Ishikawa (cell line): ENCODE measurements at regions not wholly inside any gene's neighbourhood (a gene's known extent, or its start where the extent isn't known, plus 50 kb on each side); places are given as distances from the start of the nearest gene placed in this dataset.

Experiments used
- FOXM1 ChIP-seq: IDR thresholded peaks from 2 replicates; pipeline ENCODE4 v1.6.1; 2012; ENCODE audit warnings: low read depth, borderline replicate concordance
- TCF12 ChIP-seq: IDR thresholded peaks from 2 replicates; pipeline ENCODE4 v1.6.1; 2012; ENCODE audit warnings: low read depth

DNA sequence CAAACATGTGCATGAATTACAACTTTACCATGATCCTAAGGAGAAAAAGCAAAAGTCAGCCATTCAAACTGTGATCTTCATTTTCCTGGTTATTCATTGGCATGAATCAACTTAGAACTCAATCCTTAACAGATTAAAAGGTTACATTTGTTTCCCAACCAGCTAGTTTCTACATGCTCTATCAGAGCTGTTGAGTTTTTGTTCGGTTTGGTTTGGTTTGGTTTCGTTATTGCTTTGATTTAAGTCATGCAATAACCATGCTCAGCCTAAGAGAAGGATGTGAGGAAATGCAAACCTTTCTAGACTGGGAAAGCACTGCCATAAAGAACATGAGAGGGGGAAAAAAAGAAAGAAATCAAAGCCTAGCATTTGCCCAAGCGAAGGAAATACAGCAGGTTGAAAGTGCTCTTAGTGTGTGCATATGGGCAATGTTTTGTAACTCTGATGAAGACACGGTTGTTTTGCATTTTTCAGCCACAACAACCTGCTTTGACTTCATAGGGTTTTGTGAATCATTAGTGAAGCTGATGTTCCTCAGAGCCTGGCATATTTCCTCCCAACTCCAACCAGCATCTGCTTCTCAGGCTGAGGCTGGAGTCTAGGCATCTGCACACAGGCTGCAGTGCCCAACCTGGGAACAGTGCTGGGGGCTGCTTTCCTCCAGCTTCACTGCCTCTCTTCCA, 234.3 kb downstream of the ZNF674 start:
- no peak for TF ChIP-seq TCF12
- no peak for TF ChIP-seq FOXM1
